ENCODE measurements at regions not wholly inside any gene's neighbourhood (a gene's known extent, or its start where the extent isn't known, plus 50 kb on each side); places are given as distances from the start of the nearest gene placed in this dataset.

- TF ChIP-seq CTCF (conservative IDR thresholded peaks at IDR 0.05; ENCODE audit: low read depth, low read length) (no peak), EZH2 (IDR thresholded peaks at IDR 0.05; ENCODE audit: borderline replicate concordance, low read depth, low read length, poor library complexity, severe bottlenecking) (no peak)
Measured at GRCh38 chr9:12221470-12221869, 471.7 kb upstream of the TYRP1 start.
